Kidney glomerular epithelial cell (primary cell): ENCODE measurements at regions not wholly inside any gene's neighbourhood (a gene's known extent, or its start where the extent isn't known, plus 50 kb on each side); places are given as distances from the start of the nearest gene placed in this dataset.
"Not testable (repeated sequence)": the region's sequence is repeated elsewhere in the genome, so short reads cannot be mapped to it uniquely, and the experiment has no call there.

Source experiments
- DNase-seq: peaks from one replicate; lab custom pipeline; 2025; lab: John Stamatoyannopoulos, UW

DNA sequence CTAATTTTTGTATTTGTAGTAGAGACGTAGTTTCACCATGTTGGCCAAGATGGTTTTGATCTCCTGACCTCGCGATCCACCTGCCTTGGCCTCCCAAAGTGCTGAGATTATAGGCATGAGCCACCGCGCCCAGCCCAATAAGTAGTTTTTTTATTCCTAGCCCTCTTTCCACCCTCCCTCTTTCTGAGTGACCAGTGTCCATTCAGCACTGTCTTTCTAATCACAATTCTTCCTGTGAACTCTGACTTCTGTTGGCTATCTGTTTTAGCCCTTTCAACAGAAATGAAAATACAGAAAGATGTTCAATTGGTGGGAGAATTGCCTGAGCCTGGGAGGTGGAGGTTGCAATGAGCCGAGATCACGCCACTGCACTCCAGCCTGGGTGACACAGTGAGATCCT is 122.3 kb upstream of the LIFR start:
- not testable (repeated sequence) for DNase-seq

DNA sequence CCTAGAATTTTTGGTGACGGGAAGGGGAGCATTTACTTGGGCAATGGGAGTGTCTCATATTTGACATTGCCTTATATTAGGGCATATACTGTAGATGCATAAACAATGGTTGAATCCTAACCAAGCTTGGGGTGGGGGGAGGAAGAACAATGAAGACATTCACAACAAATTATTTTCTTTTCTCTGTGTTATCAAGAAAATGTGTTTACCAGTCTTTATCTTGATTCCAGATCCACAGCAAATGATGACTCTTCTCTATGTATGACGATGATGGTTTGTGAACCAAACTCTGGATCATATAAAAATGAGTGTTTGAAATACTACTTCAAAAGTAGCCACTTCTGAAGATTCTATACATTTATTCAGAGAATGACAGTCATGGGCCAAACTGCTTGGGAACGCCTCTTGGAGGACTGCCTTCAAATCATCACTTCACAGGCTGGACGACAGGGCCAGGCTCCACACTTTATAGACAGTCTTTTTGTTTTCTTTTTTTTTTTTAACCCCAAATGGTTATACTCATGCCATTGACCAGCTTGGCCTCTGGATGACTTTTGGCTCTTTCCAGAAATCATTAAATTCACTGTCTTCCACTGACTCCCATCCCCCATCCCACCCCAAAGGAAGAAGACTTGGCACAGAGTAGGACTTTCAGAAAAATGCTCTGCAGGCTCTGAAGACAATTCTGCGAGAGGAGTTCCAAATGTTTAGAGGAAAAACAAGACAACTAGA is 123.8 kb upstream of the LIFR start:
- DNase-seq: no peak

DNA sequence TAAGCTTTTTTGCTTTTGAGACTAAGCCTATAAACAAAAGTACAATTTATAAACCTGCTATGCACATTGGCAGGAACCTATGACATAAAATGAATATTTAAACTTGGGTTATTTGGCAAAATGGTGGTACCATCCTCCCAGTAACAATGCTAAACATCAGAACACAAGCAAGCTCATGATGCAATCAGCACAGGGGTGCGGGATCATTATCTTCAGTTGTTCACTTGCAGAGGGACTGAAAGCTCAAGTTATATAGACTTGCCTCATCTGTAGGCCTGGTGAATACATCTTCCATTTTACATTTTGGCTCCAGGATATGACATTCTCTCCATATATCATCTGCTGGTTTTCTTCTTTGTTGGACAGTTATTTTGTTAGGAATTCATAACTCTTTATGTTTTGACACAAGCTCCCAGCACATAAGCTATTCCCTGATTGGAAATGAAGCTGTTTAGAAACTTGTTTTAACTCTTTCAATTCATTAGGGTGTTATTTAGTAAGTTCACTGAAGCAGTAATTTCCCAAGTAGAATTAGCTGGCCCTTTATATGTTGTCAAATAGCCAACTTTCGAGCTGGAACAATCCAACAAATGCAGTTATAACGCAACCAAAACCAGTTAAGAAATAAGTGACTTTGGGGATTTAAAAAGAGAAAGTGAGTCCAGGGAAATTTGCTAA is 124.7 kb upstream of the LIFR start:
- DNase-seq: no peak

DNA sequence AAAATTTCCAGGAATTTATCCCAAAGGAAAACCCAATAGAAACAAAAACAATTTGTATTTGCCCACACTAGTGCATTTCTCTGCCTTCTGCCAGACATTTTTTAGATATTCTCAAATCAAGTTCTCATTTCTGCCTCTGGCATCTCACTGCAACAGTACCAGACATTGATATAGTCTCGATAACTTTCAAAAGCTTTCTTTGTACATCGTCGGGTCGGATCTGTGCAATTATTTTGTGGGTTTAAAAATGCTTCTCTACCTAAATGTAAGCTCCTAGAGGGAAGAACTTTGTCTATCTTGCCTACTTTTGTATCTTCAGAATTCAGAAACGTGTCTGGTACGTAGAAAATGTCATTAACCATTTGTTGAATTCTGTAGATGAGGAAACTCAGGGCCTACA is 125.5 kb upstream of the LIFR start:
- no peak for DNase-seq

DNA sequence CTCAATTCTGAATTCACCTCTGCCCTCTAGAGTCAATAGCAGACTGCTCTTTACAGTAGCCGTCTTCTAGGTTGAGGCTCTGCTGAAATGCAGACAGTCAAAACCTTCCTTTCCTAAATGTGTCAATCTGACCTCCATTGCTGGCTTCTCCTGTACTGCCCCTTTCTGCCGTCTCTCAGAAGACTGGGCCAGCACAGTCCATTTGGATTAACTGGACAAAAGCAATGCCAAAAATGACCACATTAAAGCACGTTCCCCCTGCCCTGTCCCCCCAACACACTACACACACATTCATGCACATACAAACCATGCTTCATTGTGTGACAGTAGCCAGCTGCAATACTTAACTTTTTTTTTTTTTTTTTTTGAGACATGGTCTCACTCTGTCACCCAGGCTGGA is 130.2 kb upstream of the LIFR start:
- no peak for DNase-seq

GRCh38 chr5:38692346-38692745 is 135.9 kb upstream of the LIFR start:
- no peak for DNase-seq

GRCh38 chr5:38692781-38693527 is 136.5 kb upstream of the LIFR start:
- DNase-seq: no peak

DNA sequence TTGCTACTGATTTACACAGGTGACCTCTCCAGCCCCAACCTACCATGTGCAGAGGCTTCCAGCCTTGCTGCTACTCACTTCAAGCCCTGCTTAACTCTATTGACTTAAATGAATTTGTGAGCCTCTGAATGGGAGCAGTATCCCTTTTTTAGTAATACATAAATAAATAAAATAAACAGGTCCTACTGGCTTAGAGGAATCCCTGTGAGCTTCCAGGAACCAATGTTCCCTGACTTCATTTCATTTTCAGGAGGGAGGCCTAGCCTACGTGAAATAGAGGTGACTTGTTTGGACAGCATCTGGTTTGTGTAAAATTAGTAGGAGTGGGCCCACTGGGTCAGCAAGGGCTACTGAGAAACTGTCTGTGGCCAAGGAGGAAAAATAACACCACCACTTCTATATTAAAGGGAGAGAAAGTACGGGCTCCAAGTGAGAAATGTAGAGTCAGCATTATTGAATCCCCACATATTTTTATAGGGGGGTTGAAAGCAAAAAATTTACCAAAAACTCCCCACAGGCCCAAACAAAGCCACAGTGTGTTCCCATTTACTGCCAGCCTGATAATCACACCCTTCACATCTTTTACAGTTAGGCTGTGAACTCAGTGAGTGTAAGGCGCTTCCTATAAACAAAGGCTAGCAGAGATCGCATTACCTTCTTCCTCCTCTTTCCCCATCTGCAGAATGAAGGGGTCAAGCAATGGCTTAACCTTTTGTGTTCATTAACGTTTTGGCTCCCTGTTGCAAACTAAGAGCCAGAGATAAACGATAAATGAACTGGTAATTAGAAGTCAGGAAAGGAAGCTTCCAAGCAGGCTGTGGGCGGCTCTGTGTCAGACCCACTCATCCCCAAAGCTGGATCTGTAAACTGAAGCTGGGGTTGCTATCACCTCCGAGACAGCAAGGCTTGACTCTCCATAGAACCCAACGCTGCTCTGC is 138.8 kb upstream of the LIFR start:
- peak; percentile 22 for DNase-seq

GRCh38 chr5:38697013-38697412 is 140.6 kb upstream of the LIFR start:
- DNase-seq: peak; percentile 44

DNA sequence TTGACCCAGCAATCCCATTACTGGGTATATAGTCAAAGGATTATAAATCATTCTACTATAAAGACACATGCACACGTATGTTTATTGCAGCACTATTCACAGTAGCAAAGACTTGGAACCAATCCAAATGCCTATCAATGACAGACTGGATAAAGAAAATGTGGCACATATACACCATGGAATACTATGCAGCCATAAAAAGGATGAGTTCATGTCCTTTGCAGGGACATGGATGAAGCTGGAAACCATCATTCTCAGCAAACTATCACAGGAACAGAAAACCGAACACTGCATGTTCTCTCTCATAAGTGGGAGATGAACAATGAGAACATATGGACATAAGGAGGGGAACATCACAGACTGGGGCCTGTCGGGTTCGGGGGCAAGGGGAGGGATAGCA is 140.3 kb upstream of the OSMR start:
- not testable (repeated sequence) for DNase-seq

DNA sequence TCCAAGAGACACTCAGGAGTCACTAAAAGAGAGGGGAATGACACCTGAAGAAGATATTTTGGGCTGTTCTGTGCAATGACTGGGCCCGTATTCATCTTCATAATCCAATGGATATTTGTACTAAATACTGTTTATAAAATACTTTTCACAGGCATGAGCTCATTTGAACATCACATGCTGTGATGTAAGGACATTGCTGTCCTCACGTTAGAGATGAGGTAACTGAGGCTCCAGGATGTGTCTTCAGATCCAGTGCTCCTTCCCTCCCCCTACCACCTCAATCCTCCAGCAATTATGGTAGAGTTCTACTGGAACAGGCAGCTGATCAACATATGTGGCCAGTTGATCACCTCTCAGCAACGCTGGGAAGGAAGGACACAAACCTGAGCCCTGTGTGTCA is 139.4 kb upstream of the OSMR start:
- DNase-seq: no peak

DNA sequence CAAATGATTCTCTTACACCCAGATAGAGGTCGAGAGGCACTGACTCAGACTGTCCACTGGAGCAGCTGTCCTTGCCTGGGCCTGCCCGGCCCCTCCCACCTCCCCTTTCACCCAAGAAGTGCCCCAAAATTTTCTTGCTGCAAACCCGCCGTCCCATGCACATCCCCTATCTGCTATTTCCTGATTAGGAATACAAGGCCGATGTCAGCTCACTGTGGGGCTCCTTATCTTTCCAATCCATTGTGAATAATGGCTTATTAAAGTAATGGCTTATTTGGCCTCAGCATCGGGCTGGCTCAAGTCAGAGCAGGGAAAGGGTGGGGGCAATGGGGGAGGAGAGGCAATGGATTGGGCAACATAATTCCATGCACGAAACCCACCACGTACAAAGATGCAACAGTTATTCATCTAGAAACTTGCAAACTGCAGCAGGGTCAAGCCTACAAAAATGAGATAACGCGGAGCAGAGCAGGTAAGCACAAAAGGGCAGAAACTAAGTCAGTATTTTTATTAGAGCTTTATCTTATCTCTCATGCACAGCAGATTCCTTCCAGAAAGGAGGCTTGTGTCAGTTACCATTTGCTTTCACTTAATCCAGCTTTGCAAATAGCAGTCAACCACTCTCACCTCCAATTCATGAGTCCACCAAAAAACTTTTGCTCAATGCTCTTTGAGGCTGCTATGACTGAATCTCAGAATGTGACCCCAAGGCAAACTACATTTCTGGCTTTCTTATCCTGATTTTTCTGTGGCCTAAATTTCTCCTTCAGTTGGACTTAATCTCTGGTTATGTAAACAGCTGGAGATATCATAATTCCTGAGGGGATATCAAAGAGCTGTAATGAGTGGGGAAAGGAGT is 138.2 kb upstream of the OSMR start:
- no peak for DNase-seq

DNA sequence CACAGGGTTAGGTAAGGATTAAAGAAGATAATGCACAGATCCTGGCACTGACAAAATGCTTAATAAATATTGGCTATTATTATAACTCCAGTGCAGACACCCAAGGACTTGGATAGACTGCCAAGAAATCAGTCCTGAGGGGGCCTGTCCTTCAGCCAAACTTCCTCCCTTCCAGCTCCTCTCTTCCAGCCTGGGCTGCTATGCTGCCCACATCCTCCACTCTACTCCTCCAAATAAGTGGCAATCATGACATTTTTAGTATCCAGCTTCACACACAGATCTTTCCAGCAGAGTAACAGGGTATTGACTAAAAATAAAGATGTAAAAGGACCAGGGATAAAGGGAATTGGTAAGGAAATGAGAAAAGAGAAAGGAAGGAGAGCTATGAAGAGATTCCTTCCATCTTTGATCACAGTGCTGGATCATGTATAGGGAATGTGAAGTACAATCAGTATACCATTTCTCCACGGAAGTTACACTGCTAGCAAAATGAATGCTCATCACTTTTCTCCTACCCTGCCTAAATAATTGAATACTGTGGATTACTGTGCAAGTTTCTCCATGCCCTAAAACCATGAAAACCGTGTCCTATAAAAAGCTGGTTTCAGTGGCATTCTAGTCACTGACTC is 136.0 kb upstream of the OSMR start:
- DNase-seq: no peak

DNA sequence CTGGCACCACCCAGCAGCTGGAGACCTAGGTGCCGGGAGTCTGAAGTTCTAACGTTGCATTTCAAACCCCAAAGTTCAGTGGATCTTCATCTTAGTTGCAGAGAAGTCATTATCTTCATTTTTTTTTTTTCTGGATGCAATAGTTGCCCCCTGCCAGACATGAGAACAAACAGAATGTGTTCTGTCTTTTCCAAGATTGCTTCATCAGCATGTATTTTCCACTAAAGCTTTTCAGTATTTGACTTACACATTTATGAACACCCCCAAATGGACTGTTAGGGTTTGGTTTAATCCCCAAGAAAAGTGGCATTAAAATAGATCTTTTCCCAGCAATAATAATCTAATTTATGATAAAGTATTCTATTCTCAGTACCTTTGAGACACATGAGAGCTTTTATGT is 135.2 kb upstream of the OSMR start:
- DNase-seq: no peak

GRCh38 chr5:38712391-38712790 is 133.4 kb upstream of the OSMR start:
- no peak for DNase-seq

DNA sequence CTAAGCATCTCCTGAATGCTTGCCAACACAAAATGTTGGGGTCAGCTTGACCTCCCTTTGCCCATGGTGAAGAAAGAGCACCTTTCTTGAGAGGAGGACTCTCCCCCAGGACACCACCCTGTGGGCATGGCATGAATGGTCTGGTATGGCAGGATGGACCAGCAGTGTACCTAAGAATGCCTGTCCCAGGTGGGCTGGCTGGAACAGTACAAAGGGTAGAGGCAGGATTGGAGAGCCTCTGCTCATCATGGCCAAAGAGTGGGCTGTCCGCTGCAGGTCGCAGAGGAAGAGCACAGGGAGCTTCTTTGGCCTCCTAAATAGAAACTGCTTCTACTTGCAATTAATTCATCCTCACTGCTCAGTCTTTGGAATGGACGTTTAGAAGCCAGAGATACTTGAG is 131.6 kb upstream of the OSMR start:
- no peak for DNase-seq

DNA sequence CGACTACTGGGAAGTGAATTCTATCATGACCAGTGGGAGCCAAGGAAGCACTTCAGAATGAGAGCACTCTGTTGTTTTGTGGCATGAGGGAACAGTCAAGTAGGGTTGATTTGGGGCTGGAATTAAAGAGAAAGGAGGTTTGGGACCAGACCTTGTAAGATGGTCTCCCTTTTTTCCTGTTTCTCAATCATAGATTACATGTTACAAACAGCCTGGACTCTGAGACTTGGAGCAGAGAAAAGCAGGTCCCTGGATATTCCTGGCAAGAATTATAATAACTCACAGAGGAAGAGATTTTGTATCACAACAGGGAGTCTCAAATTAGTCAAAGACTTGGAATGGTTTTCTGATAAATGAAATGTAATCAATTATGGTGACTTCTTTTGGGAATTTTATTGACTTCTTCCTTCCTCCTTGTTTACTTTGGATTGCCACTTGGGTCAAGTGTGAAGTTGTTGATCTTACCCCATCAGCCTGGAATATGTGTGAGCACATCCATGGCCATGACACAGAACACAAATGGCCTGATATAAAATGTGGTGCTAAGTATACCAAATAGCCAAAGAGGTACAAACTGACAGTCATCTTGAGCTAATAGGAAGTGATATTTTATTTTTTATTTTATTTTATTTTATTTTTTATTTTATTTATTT is 131.0 kb upstream of the OSMR start:
- no peak for DNase-seq

- no peak for DNase-seq
These were observed 130.1 kb upstream of the OSMR start for GRCh38 chr5:38715696-38716095.

DNA sequence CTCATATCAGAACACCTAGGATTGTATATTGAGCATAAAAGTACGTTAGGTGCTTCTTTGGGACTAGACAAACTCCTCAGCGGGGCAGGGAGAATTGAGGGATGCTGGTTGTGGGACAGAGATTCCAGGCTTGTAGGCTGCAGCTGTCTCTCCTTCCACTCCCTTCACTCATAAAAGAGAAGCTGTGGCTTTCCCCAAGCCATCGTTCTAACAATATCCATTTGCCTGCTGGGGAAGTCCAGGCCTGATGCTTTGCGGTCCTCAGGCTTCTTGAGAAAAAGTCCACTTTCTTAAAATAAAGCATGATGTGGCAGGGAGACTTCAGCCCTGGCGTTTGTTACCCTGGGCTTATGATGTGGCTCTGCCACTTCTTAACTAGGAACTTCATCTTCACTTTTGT is 129.3 kb upstream of the OSMR start:
- DNase-seq: no peak

DNA sequence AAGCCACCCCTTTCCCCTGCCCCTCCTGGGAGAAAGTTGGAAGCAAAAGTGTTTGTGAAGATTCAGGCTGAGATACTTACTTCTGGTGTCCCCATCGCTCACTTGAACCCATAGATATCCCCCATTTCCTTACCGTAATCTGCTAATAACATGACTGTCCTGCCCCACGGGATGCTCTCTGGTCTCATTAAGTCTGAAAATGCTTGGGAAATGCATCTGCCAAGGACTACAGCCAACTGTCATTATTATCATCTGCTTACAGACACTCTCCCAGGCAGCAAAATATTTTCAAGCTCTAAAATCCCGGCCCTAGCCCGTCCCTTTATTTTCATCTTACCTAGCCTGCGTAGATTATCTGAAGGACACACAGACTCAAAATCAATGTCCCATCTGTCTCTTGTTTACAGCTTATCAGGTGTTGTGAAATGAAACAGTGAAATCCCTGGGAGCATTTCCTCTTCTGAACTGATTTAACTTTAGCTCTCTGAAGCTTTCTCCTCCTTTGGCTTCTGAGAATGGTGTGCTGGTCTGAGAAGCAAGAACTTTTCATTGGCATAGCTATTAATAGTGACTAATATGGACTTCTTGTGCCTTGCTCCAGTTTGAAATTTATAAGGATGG is 126.9 kb upstream of the OSMR start:
- DNase-seq: no peak
